HG03025 (cell line): ENCODE measurements at regions not wholly inside any gene's neighbourhood (a gene's known extent, or its start where the extent isn't known, plus 50 kb on each side); places are given as distances from the start of the nearest gene placed in this dataset.

Experiments
- ATAC-seq: cut with Tn5 transposase; IDR thresholded peaks from one replicate; pipeline ENCODE4 v1.9.1; 2021; ENCODE audit warnings: mild to moderate bottlenecking, moderate library complexity; ENCODE audit not compliant: unreplicated experiment, low FRiP score

DNA sequence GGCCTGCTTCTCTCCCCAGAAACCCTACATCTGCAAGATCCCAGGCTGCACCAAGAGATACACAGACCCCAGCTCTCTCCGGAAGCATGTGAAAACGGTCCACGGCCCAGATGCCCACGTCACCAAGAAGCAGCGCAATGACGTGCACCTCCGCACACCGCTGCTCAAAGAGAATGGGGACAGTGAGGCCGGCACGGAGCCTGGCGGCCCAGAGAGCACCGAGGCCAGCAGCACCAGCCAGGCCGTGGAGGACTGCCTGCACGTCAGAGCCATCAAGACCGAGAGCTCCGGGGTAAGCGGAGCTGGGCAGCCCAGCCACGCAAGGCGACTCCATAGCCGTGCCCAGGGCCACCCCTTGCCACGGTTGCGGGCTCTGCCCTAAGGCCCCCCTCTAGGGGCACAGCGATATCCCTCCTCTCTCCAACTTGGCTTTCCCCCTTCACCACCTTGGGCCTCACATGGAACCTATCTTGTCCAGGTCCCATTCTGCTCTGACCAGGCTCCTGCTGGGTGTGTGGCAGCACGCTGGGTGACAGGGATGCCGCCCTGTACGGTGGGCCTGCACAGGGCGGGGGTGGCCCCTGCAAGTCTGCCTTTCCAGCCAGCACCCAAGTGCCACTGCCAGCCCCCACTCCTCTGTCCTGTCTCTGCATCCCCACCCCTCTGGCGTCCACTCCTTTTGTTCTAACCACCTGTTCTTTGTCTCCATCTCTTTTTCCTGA is 248.9 kb downstream of the GLI2 start:
- ATAC-seq: no peak

- no peak for ATAC-seq
Measured at GRCh38 chr2:120985174-120985996, 249.7 kb downstream of the GLI2 start.

DNA sequence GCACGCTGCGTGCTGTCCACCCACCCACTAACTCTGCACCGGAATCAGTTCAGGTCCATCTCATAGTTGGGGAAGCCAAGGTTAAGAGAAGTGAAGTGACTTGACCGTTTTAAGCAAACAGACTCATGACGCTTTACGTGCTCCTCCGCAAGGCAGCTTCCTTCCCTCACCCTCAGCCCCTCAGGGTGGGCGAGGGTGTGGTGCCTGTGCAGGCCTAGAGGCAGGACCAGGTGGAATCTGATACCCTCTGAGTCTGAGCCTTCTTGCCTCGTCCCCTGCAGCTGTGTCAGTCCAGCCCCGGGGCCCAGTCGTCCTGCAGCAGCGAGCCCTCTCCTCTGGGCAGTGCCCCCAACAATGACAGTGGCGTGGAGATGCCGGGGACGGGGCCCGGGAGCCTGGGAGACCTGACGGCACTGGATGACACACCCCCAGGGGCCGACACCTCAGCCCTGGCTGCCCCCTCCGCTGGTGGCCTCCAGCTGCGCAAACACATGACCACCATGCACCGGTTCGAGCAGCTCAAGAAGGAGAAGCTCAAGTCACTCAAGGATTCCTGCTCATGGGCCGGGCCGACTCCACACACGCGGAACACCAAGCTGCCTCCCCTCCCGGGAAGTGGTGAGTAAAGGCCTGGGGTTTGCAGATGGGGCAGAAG is 250.5 kb downstream of the GLI2 start:
- ATAC-seq: no peak

DNA sequence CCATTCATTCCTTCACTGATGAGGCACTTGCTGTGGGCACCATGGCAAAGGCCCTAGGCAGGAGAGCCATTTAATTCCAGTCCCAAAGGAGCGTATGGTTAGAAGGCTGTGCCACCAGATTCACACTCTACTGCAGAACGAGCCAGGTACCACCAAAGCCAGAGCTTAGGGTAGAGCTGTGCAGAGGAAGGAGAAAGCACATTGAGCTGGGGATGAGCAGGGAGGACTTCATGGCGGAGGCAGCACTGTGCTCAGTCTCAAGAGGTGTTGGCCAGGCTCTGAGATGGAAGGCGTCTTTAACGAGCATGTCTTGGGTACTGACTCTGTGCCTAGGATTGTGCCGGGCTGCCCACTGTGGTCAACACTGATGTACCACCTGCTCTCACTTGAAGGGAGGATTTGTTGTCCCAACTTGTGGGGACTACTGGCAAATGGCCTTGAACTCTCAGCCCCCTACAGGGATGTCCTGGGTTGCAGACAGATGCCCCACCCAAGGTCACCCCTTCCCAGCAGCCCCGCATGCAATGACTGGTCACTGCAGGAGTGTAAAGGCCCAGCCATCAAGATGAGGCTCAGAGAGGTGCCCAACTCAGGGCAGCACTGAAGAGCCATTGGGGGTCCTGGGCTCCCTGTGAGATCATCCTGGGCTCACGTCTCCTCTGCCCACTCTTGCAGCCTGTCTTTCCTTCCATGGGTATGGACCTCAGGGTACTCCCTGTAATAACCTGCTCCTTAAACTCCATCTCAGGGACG is 251.4 kb downstream of the GLI2 start:
- ATAC-seq: no peak

- ATAC-seq: no peak
Measured at GRCh38 chr2:120988051-120988699, 252.5 kb downstream of the GLI2 start.

GRCh38 chr2:120988700-120989511 is 253.2 kb downstream of the GLI2 start:
- ATAC-seq: no peak

- ATAC-seq: no peak
Measured at GRCh38 chr2:120989512-120990441, 254.1 kb downstream of the GLI2 start.

- ATAC-seq: no peak
Measured at GRCh38 chr2:120990451-120990871, 254.8 kb downstream of the GLI2 start.

- ATAC-seq: no peak
Measured at GRCh38 chr2:120991441-120991840, 255.8 kb downstream of the GLI2 start.

GRCh38 chr2:120992791-120993555 is 257.3 kb downstream of the GLI2 start:
- no peak for ATAC-seq

GRCh38 chr2:120993661-120994060 is 258.0 kb downstream of the GLI2 start:
- no peak for ATAC-seq

GRCh38 chr2:120994301-120994995 is 258.8 kb downstream of the GLI2 start:
- ATAC-seq: no peak

DNA sequence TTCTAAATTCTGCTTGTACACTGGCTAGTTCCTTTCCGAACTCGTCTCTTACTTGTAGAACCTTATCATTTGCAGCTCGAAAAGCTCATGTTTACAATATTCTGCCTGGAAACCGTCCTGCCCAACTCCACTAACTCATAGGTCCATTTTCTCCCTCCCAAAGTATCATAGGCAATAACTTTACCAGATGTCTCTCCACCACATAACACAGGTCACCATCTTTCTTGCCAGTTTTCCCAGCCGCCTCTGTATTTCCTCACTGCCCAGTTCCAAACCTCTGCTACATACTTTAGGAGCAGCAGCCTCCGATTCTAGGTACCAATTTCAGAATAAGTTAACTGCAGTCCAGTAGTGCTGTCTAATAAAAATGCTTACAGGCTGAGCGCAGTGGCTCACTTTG is 259.5 kb downstream of the GLI2 start:
- no peak for ATAC-seq

GRCh38 chr2:120995656-120996190 is 260.1 kb downstream of the GLI2 start:
- no peak for ATAC-seq

DNA sequence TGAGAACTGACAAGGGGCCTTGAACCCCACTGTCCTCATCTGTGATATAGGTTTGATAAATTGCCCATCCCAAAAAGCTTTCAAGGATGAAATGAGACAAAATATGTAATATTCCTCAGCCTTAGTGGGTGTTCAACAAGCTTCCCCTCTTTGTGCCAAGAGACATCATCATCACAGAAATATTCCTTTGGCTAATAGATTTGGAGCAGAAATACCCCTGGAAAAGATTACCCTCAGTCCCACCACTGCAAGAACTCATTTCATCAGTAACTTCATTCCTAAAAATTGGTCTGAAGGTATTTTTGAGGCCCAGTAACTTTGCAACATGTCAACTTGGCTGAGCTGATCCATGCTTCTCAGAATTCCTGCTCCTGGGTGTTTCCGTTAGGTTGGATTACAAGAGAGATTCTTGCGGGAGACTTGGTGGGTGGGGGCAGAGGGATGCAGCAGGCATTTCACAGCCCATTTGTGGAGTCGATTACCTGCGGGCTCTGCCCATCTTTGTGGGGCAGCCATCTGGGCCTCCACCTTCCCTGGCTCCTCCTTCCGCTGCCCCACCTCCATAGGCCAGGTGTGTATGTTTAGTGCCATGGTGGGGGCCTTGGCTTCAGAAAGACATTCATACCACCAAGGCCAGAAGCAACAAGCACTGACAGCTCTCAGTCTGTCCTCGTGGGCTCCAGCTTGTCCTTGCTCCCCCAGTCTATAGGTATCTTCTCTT is 263.9 kb downstream of the GLI2 start:
- no peak for ATAC-seq

DNA sequence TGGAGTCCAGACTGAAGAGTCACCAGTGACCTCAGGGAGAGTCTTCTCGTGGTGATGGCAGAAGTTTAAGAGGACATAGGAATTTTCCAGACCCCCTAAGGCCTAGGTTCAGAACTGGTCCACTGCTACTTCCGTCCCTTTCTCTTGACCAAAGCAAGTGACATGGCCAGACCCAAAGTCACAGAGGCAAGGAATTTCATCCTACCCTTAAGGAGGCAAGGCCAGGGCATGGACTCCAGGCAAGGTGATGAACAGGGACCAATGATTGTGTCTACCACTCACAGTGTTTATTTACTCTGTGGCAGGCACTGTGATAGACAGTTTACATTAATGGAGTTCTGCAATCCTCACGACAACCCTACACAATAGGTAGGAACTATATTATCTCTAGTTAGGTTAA is 265.1 kb downstream of the GLI2 start:
- ATAC-seq: no peak
